Endothelial cell of umbilical vein (primary cell): ENCODE measurements at regions not wholly inside any gene's neighbourhood (a gene's known extent, or its start where the extent isn't known, plus 50 kb on each side); places are given as distances from the start of the nearest gene placed in this dataset.

ENCODE experiments used
- BruUV-seq: library from RNA; stranded (reverse); fragments of 400-500 nt; replicated peaks from 2 replicates; lab custom pipeline; 2021; lab: Mats Ljungman, UMichigan
- CTCF ChIA-PET: fragments of 300-600, 350-600 bp; sonication (Branson Sonifier 250); formaldehyde crosslinking; loops from one replicate; lab custom pipeline; 2021; ENCODE audit warnings: antibody characterized with exemption, inconsistent platforms; lab: Charles Lee
- POLR2A ChIA-PET: fragments of 300-600, 350-600 bp; sonication (Branson Sonifier 250); formaldehyde crosslinking; loops from one replicate; lab custom pipeline; 2021; ENCODE audit warnings: antibody characterized with exemption, inconsistent platforms; lab: Charles Lee
- DNase-seq: peaks from one replicate; pipeline ENCODE4 v3.0.0-alpha.2; 2011; ENCODE audit warnings: low read depth, low spot score
- FAIRE-seq: peaks from 2 replicates; lab custom pipeline; 2011; peaks lifted over from hg19 to GRCh38; lab: Jason Lieb, UNC
- H2AFZ ChIP-seq: 2 replicates; pipeline ENCODE4 v1.6.0; 2012; ENCODE audit warnings: low read depth, low read length, control low read depth, inconsistent platforms
- H3K27ac ChIP-seq: 2 replicates; pipeline ENCODE4 v1.5.1; 2011; ENCODE audit warnings: low read depth, mild to moderate bottlenecking, control low read depth, low read length, moderate library complexity; ENCODE audit not compliant: insufficient read depth
- H3K27me3 ChIP-seq, 2 experiments: 2 replicates each; pipeline versions ENCODE4 v1.6.0 to v1.6.1; 2011; ENCODE audit warnings: low read length in 2 of 2, mixed read lengths in 1 of 2; ENCODE audit not compliant: control insufficient read depth in 2 of 2, insufficient read depth in 2 of 2
- H3K36me3 ChIP-seq, 2 experiments: 2 replicates in 1 of 2; 3 replicates in 1 of 2; pipeline ENCODE4 v1.5.1; 2011; ENCODE audit warnings: low read length in 2 of 2, mild to moderate bottlenecking in 1 of 2, moderate library complexity in 1 of 2; ENCODE audit not compliant: control insufficient read depth in 2 of 2, insufficient read depth in 2 of 2; ENCODE audit errors: extremely low read depth in 1 of 2
- H3K4me1 ChIP-seq: 3 replicates; pipeline ENCODE4 v1.5.1; 2011; ENCODE audit warnings: mild to moderate bottlenecking, low read length; ENCODE audit not compliant: control insufficient read depth, insufficient read depth; ENCODE audit errors: extremely low read depth
- H3K4me2 ChIP-seq: 2 replicates; pipeline ENCODE4 v1.6.1; 2011; ENCODE audit warnings: low read length, control low read depth, mixed read lengths; ENCODE audit not compliant: insufficient read depth
- H3K4me3 ChIP-seq, 3 experiments: fragments of 200-600 bp in 1 of 3; sonication (generic), shearing (Covaris generic) in 1 of 3; replicated peaks in 1 of 3; 2 replicates each; pipeline ENCODE4 v1.5.1; 2011 to 2016; ENCODE audit warnings: control low read depth in 3 of 3, low read length in 3 of 3, mild to moderate bottlenecking in 2 of 3, inconsistent platforms in 1 of 3, low read depth in 1 of 3, moderate library complexity in 1 of 3; ENCODE audit not compliant: insufficient read depth in 1 of 3
- H3K79me2 ChIP-seq: 2 replicates; pipeline ENCODE4 v1.6.0; 2012; ENCODE audit warnings: low read length, inconsistent platforms; ENCODE audit not compliant: control insufficient read depth, insufficient read depth
- H3K9ac ChIP-seq: replicated peaks from 2 replicates; pipeline ENCODE3; 2011; ENCODE audit warnings: low read length, control low read depth; ENCODE audit not compliant: insufficient read depth; ENCODE audit errors: extremely low read depth
- H3K9me1 ChIP-seq: replicated peaks from 3 replicates; pipeline ENCODE4 v1.6.0; 2011; ENCODE audit warnings: mild to moderate bottlenecking, low read length; ENCODE audit not compliant: control insufficient read depth, insufficient read depth; ENCODE audit errors: extremely low read depth
- H3K9me3 ChIP-seq: replicated peaks from 2 replicates; pipeline ENCODE4 v1.5.1; 2012; ENCODE audit warnings: low read length, inconsistent platforms; ENCODE audit not compliant: control insufficient read depth, insufficient read depth
- H4K20me1 ChIP-seq: replicated peaks from 2 replicates; pipeline ENCODE3; 2011; ENCODE audit warnings: mild to moderate bottlenecking, low read length; ENCODE audit not compliant: control insufficient read depth, insufficient read depth; ENCODE audit errors: extremely low read depth
- EZH2 ChIP-seq: IDR thresholded peaks from 2 replicates; pipeline ENCODE4 v1.6.1; 2012; ENCODE audit warnings: borderline replicate concordance, low read depth, mild to moderate bottlenecking, moderate library complexity, low read length, inconsistent platforms; ENCODE audit not compliant: severe bottlenecking
- FOS ChIP-seq: IDR thresholded peaks from 2 replicates; pipeline ENCODE4 v1.6.1; 2011; ENCODE audit warnings: mild to moderate bottlenecking, low read length, moderate library complexity, borderline replicate concordance; ENCODE audit not compliant: insufficient read depth
- GATA2 ChIP-seq: IDR thresholded peaks from 2 replicates; pipeline ENCODE4 v1.7.0; 2011; ENCODE audit warnings: low read depth, mild to moderate bottlenecking, moderate library complexity, mixed read lengths, low read length; ENCODE audit not compliant: insufficient read length, insufficient read depth
- JUN ChIP-seq: IDR thresholded peaks from 2 replicates; pipeline ENCODE4 v1.6.1; 2011; ENCODE audit warnings: borderline replicate concordance, low read depth; ENCODE audit not compliant: insufficient read length, insufficient read depth
- POLR2A ChIP-seq: IDR thresholded peaks from 2 replicates; pipeline ENCODE4 v1.6.1; 2012; ENCODE audit warnings: low read depth, mild to moderate bottlenecking, control low read depth, low read length
- POLR2AphosphoS5 ChIP-seq: IDR thresholded peaks from 2 replicates; pipeline ENCODE4 v1.6.1; 2012; ENCODE audit warnings: low read depth, mild to moderate bottlenecking, control low read depth, low read length, moderate library complexity; ENCODE audit not compliant: insufficient read depth
- dilution Hi-C: fragments of 300-500 bp; cut with MboI; formaldehyde crosslinking; loops from one replicate; pipeline ENCODE4 v1.15.0; 2019; ENCODE audit warnings: low sequenced_read_pairs; ENCODE audit not compliant: extremely low pct_ligation_motif_present
- intact Hi-C: fragments of 100-400 bp; cut with micrococcal nuclease; formaldehyde crosslinking; loops from one replicate; pipeline ENCODE4 v1.10.0; 2022
- TF ChIP-seq, protein P1 (sequence below), 2 donors: IDR thresholded peaks; 1 replicate in 1 of 2; 2 replicates in 1 of 2; pipeline ENCODE4 v1.5.1; 2011; ENCODE audit warnings: low read length in 2 of 2, mild to moderate bottlenecking in 2 of 2, moderate library complexity in 2 of 2, control low read depth in 1 of 2, inconsistent platforms in 1 of 2, low read depth in 1 of 2; ENCODE audit not compliant: insufficient read depth in 1 of 2; ENCODE audit errors: extremely low read depth in 1 of 2
- TF ChIP-seq, protein P2 (sequence below): IDR thresholded peaks from 2 replicates; pipeline ENCODE4 v1.6.1; 2011; ENCODE audit not compliant: insufficient read depth, insufficient read length

DNA sequence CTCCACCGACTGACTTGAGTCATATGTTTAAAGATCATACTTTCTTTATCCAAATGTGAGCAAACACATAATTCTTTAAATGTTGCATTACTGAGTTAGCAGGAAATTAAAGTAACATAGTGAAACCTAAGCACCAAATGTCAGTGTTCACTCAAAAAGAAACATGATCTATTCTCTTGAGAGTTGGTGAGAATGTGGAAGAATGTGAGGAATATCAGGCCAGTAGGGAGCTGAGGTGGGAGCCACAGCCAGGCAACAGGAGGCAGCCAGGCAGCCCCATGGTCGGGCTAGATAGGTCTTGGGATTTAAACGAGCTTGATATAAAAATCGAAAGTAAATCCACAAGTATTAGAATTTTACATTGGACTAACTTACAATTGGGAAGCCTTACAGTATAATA lies 198.1 kb upstream of the SH3BP4 start:
- FAIRE-seq: no peak
- Histone ChIP-seq H3K4me2 (no peak overlapping the region), H3K27ac (no peak overlapping the region), H4K20me1 (no peaks in the 10 kb centered on the region), H2AFZ (no peak overlapping the region), H3K9me1 (no peaks in the 10 kb centered on the region), H3K4me3 (no peak overlapping the region), H3K36me3 (no peaks in the 10 kb centered on the region), H3K9ac (no peak overlapping the region), H3K9me3 (no peaks in the 10 kb centered on the region), H3K4me1 (no peaks in the 10 kb centered on the region), H3K27me3 (no peaks in the 10 kb centered on the region), H3K79me2 (no peaks in the 10 kb centered on the region)
- BruUV-seq: no TSS peak
- intact Hi-C loops: no loop called here
- no peak for TF ChIP-seq POLR2A
- no peak for TF ChIP-seq FOS
- no peak for TF ChIP-seq POLR2AphosphoS5
- no peak for TF ChIP-seq EZH2
- TF ChIP-seq JUN: no peak
- TF ChIP-seq, protein P1, sequence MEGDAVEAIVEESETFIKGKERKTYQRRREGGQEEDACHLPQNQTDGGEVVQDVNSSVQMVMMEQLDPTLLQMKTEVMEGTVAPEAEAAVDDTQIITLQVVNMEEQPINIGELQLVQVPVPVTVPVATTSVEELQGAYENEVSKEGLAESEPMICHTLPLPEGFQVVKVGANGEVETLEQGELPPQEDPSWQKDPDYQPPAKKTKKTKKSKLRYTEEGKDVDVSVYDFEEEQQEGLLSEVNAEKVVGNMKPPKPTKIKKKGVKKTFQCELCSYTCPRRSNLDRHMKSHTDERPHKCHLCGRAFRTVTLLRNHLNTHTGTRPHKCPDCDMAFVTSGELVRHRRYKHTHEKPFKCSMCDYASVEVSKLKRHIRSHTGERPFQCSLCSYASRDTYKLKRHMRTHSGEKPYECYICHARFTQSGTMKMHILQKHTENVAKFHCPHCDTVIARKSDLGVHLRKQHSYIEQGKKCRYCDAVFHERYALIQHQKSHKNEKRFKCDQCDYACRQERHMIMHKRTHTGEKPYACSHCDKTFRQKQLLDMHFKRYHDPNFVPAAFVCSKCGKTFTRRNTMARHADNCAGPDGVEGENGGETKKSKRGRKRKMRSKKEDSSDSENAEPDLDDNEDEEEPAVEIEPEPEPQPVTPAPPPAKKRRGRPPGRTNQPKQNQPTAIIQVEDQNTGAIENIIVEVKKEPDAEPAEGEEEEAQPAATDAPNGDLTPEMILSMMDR (IDR thresholded peaks at IDR 0.05; ENCODE audit: extremely low read depth in 1 of 2, insufficient read depth in 1 of 2, low read depth in 1 of 2, low read length in 2 of 2): no peak
- dilution Hi-C loops: no loop called here
- POLR2A ChIA-PET: no interaction called here
- no peak for DNase-seq
- CTCF ChIA-PET: no interaction called here

DNA sequence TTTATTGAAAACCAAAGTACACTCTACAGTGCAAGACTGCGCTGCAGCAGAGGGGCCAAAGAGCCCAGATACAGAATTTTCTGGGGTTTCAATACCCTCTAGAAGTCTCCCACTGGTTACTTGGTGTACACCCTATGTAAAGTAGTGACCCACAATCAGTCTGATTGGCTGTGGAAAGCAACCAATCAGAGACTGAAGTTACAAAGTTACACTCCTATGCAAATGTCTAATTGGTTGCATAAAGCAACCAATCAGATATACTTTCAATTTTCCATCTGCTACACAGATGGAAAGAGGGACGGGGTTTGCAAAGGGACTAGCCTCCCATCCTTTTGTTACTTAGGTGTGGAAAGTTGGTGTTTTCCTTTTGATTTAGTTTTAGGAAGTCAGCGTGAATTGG lies 198.9 kb upstream of the SH3BP4 start:
- Histone ChIP-seq H3K9me1 (no peaks in the 10 kb centered on the region), H4K20me1 (no peaks in the 10 kb centered on the region), H3K4me3 (no peak overlapping the region), H3K79me2 (no peaks in the 10 kb centered on the region), H3K4me1 (no peaks in the 10 kb centered on the region), H3K4me2 (no peak overlapping the region), H3K9ac (no peak overlapping the region), H3K36me3 (no peaks in the 10 kb centered on the region), H3K27ac (no peak overlapping the region), H2AFZ (no peak overlapping the region), H3K27me3 (peaks cover 0 to 3% of the 10 kb centered on the region in 2 experiments), H3K9me3 (no peaks in the 10 kb centered on the region)
- intact Hi-C loops (no loop called here), dilution Hi-C loops (no loop called here)
- BruUV-seq: no TSS peak
- DNase-seq (no peak), FAIRE-seq (no peak)
- ChIA-PET CTCF (no interaction called here), POLR2A (no interaction called here)
- TF ChIP-seq, protein P1 (IDR thresholded peaks at IDR 0.05; ENCODE audit: extremely low read depth in 1 of 2, insufficient read depth in 1 of 2, low read depth in 1 of 2, low read length in 2 of 2): no peak
- TF ChIP-seq, protein P2, sequence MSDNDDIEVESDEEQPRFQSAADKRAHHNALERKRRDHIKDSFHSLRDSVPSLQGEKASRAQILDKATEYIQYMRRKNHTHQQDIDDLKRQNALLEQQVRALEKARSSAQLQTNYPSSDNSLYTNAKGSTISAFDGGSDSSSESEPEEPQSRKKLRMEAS: no peak
- no peak for TF ChIP-seq FOS
- no peak for TF ChIP-seq POLR2AphosphoS5
- TF ChIP-seq GATA2: no peak
